Stimulated activated naive CD8-positive, alpha-beta T cell treated with anti-CD3 and anti-CD28 coated beads, Interleukin-15, amount 100 ng/mL, for 72 hours (primary cell): ENCODE measurements at regions not wholly inside any gene's neighbourhood (a gene's known extent, or its start where the extent isn't known, plus 50 kb on each side); places are given as distances from the start of the nearest gene placed in this dataset.

Experiments
- ATAC-seq: fragments of 150-1000 bp; cut with Tn5 transposase; 2 replicates; pipeline ENCODE4 v1.10.0; 2021; ENCODE audit warnings: mild to moderate bottlenecking, moderate library complexity
- DNase-seq, 2 donors: peaks; one replicate each; pipeline ENCODE4 v3.0.0; 2021 to 2022
- H3K27ac Mint-ChIP-seq, 2 donors: one replicate each; pipeline ENCODE4 v1.8.0; 2022; ENCODE audit warnings: mild to moderate bottlenecking in 2 of 2, mixed read lengths in 2 of 2, moderate library complexity in 2 of 2
- H3K27me3 Mint-ChIP-seq: one replicate; pipeline ENCODE4 v1.8.0; 2022; ENCODE audit warnings: mixed read lengths
- H3K4me1 Mint-ChIP-seq: one replicate; pipeline ENCODE4 v1.8.0; 2022; ENCODE audit warnings: mild to moderate bottlenecking, mixed read lengths
- H3K4me3 Mint-ChIP-seq, 2 donors: one replicate each; pipeline ENCODE4 v1.8.0; 2022; ENCODE audit warnings: mild to moderate bottlenecking in 2 of 2, mixed read lengths in 2 of 2, moderate library complexity in 1 of 2
- H3K9me3 Mint-ChIP-seq, 2 donors: one replicate each; pipeline ENCODE4 v1.8.0; 2022; ENCODE audit warnings: mixed read lengths in 2 of 2

DNA sequence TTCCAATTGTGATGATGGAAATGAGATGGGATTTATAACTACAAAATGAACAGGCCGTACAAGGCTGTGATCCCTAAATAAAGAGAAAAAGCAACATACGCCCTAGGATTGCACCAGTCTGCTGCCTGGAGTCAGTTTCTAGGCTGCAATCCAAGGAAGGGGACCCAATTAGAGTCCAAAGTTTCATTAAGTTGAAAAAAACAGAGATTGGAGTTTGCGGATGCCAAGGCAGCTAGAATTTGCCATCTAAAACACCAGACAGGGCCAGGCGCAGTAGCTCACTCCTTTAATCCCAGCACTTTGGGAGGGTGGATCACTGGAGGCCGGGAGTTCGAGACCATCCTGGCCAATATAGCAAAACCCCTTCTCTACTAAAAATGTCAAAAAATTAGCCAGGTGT is 661.0 kb downstream of the RPS29 start:
- Mint-ChIP-seq H3K27ac (no peak overlapping the region), H3K4me3 (no peak overlapping the region), H3K4me1 (no peaks in the 10 kb centered on the region), H3K27me3 (no peaks in the 10 kb centered on the region), H3K9me3 (no peaks in the 10 kb centered on the region)
- ATAC-seq (no peak), DNase-seq (no peak)

- Mint-ChIP-seq H3K27me3 (no peaks in the 10 kb centered on the region), H3K27ac (no peak overlapping the region), H3K9me3 (peaks cover 7 to 16% of the 10 kb centered on the region in 2 donors), H3K4me3 (no peak overlapping the region), H3K4me1 (no peaks in the 10 kb centered on the region)
- DNase-seq: no peak
- no peak for ATAC-seq
Measured at GRCh38 chr14:48914921-48915320, 671.3 kb downstream of the RPS29 start.

DNA sequence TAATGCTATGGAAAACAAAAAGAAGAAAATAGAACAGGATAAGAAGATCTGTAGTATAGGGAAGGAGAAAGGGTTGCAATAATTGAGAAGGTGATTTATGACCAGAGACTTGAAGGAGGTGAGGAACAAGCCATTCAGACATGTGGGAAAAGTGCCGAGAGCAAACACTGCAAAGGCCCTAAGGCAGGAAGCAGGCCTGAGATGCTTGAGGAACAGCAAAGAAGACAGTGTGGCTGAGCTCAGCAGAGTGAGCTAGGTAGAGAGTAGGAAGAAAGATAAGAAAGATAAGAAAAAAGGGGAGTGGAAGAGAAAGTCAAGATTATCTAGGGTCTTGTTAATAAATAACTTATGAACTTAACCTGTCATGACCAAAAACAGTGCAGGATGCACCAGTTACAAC is 671.8 kb downstream of the RPS29 start:
- no peak overlapping the region for H3K27ac Mint-ChIP-seq
- DNase-seq: no peak
- H3K4me3 Mint-ChIP-seq: no peak overlapping the region
- no peaks in the 10 kb centered on the region for H3K4me1 Mint-ChIP-seq
- H3K9me3 Mint-ChIP-seq: peaks cover 7 to 16% of the 10 kb centered on the region in 2 donors
- H3K27me3 Mint-ChIP-seq: no peaks in the 10 kb centered on the region
- no peak for ATAC-seq

DNA sequence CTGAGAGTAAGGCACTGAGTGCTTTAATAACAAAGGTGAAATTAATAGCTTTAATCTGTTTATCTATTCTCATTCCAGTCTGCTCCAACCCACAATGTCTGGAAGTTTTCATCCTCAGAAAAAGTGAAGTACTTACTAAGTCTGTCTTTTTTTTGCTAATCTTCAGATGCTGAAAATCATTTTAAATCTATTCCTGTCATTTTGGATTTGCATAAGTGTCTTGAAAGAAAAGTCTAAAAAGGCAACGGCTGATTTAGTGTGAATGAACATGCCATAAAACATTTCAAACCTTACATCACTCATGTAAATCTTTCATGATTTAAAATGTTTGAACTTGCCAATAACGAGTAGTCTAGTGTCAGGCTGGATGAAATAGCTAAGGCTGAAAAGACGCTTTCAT is 685.6 kb downstream of the RPS29 start:
- Mint-ChIP-seq H3K27ac (no peak overlapping the region), H3K4me1 (no peaks in the 10 kb centered on the region), H3K27me3 (no peaks in the 10 kb centered on the region), H3K4me3 (no peak overlapping the region), H3K9me3 (peaks cover 0 to 6% of the 10 kb centered on the region in 2 donors)
- DNase-seq (no peak), ATAC-seq (no peak)

GRCh38 chr14:48890333-48890732 is 695.8 kb downstream of the RPS29 start:
- no peak overlapping the region for H3K27ac Mint-ChIP-seq
- ATAC-seq: no peak

DNA sequence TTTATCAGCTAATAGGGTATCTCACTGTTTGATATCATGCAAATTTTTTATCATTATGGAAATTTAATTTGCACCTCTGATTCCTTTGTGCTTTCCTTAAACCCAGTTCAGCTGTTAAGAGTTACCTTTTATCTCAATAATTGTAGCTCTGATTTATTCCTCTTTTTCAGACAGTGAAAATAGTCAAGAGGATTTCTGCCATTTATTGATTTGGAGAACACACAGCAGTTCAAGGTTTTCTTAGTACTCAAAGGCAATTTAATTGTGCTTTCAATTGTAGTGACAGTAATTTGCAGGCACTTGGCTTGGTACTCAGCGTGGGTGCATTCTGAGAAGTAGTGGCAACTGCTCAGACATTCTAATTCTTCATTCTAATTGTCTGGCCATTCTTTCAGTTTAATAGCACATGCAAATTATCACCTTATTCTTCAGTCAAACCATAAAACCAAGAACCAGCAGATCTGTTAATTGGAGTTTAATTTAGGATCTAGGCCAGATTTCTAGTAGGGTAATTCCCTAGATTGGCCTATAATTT is 709.3 kb downstream of the RPS29 start:
- H3K27me3 Mint-ChIP-seq: no peaks in the 10 kb centered on the region
- H3K27ac Mint-ChIP-seq: no peak overlapping the region
- no peak for ATAC-seq
- no peak for DNase-seq
- H3K4me1 Mint-ChIP-seq: no peaks in the 10 kb centered on the region
- H3K9me3 Mint-ChIP-seq: no peaks in the 10 kb centered on the region
- no peak overlapping the region for H3K4me3 Mint-ChIP-seq

More at GRCh38 chr14:48890333-48890732, 695.8 kb downstream of the RPS29 start:
- Mint-ChIP-seq H3K27me3 (no peaks in the 10 kb centered on the region), H3K4me1 (no peaks in the 10 kb centered on the region), H3K4me3 (no peak overlapping the region), H3K9me3 (no peaks in the 10 kb centered on the region)
- DNase-seq: no peak

DNA sequence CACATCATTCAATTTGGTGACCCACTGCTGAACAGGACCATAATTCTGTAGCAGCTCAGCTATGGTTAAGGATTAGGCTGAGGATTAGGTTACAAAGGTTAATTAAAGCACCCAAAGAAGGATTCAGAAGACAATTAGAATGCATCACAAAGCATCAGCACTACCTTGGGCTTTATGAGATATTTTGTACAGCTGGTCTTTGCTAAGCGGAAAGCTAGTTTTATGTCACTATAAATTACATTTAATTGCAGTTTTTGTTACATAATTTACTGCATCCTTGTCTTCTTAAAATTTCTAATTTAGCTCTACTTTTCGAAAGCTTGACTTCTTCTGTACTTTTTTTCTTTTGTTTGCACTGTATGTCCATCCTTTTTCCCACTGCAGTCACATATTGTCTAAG is 711.5 kb downstream of the RPS29 start:
- no peak overlapping the region for H3K27ac Mint-ChIP-seq
- H3K27me3 Mint-ChIP-seq: no peaks in the 10 kb centered on the region
- ATAC-seq: no peak
- no peaks in the 10 kb centered on the region for H3K9me3 Mint-ChIP-seq
- H3K4me1 Mint-ChIP-seq: no peaks in the 10 kb centered on the region
- no peak overlapping the region for H3K4me3 Mint-ChIP-seq
- no peak for DNase-seq

DNA sequence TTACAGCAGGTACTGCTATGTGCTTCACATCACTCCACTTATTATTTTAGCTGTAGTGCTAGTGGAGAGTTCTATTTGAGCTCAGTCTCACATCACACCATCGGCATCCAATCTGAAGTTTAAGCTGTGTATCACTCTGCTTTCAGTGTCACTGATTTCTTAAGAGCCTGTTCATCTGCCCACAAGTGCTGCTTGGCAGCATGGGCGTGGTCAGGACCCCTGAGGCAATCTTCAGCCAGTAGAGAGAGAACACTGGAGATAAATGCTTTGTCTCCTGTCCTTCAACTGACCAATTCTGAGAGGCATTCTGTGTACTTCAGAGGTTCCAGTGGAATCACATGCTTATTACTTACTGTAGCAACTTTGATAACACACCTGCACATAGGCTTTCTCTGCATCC is 728.8 kb downstream of the RPS29 start:
- DNase-seq (no peak), ATAC-seq (no peak)
- Mint-ChIP-seq H3K4me1 (no peaks in the 10 kb centered on the region), H3K4me3 (no peak overlapping the region), H3K27ac (peak overlapping the region in 1 of 2 donors; percentile 19), H3K27me3 (no peaks in the 10 kb centered on the region), H3K9me3 (no peaks in the 10 kb centered on the region)

DNA sequence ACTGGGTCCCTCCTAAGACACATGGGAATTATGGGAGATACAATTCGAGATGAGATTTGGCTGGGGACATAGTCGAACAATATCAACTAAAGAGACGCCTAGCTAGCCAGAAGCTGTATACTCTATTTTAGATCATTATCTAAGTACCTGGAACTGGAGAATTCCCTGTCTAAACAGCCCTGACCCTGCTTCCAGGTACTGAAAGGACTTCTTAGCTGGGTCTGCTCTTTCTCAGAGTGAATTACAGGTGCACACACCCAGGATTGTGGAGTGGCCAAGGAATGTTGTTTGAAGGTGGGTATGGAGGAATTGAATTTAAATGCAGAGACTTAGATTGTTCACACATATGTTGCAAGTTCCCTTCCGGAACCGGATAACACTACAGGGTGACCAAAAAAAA is 733.0 kb downstream of the RPS29 start:
- Mint-ChIP-seq H3K4me1 (no peaks in the 10 kb centered on the region), H3K27me3 (no peaks in the 10 kb centered on the region), H3K27ac (no peak overlapping the region), H3K4me3 (no peak overlapping the region), H3K9me3 (no peaks in the 10 kb centered on the region)
- ATAC-seq: no peak
- no peak for DNase-seq

DNA sequence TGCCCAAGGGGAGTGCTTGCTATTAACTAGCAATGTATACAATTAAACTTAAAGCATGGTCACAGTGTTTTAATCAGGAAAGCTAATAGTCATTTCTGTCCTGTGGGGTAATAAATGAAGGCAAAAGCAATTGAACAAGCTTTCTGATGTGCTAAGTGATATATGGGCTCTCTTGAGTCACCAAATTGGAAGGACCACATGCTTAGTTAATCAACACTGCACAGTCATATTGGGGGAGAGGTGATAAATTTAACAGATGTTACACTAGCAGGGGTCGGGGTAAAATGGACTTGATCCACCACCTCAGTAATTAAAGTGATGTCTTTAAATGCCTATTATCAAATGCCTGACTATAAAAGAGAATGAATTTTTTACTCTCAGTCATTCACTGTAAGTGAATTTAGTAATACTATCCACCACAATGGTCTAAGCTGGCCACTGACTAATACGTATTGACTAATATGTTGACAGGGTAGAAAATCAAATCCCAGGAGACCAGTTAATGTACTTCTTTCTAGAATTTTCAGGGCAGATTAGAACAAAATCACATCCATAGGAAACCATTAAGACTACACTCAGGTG is 736.3 kb downstream of the RPS29 start:
- no peaks in the 10 kb centered on the region for H3K4me1 Mint-ChIP-seq
- DNase-seq: no peak
- H3K27me3 Mint-ChIP-seq: no peaks in the 10 kb centered on the region
- ATAC-seq: no peak
- no peak overlapping the region for H3K4me3 Mint-ChIP-seq
- H3K27ac Mint-ChIP-seq: no peak overlapping the region
- H3K9me3 Mint-ChIP-seq: no peaks in the 10 kb centered on the region

DNA sequence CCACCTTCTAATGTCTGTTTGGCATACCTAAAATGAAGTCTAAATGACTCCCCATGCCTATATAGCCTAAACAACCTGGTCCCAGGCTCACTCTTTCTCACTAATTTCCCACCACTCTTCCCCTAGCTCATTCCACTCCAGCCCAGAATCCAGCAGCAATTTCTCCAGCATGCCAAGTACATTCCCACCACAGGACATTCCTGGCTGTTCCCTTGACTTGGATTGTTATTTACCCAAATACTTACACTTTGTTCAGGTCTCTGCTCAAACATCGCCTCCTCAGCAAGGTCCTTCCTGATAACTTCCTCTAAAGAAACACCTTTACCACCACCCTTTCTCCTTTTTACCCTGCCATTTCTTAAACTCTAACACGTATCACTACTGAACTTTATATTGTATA is 743.4 kb downstream of the RPS29 start:
- no peaks in the 10 kb centered on the region for H3K4me1 Mint-ChIP-seq
- DNase-seq: no peak
- no peak overlapping the region for H3K27ac Mint-ChIP-seq
- H3K9me3 Mint-ChIP-seq: no peaks in the 10 kb centered on the region
- no peaks in the 10 kb centered on the region for H3K27me3 Mint-ChIP-seq
- no peak for ATAC-seq
- no peak overlapping the region for H3K4me3 Mint-ChIP-seq

- no peak for DNase-seq
- H3K9me3 Mint-ChIP-seq: peaks cover 0 to 7% of the 10 kb centered on the region in 2 donors
- H3K4me3 Mint-ChIP-seq: no peak overlapping the region
- H3K4me1 Mint-ChIP-seq: no peaks in the 10 kb centered on the region
- H3K27ac Mint-ChIP-seq: no peak overlapping the region
- no peak for ATAC-seq
- no peaks in the 10 kb centered on the region for H3K27me3 Mint-ChIP-seq
Measured at GRCh38 chr14:48826058-48826457, 760.1 kb downstream of the RPS29 start.

GRCh38 chr14:48814562-48814961 is 771.6 kb downstream of the RPS29 start:
- ATAC-seq: no peak
- Mint-ChIP-seq H3K27ac (no peak overlapping the region), H3K4me1 (no peaks in the 10 kb centered on the region), H3K4me3 (no peak overlapping the region), H3K9me3 (no peaks in the 10 kb centered on the region), H3K27me3 (no peaks in the 10 kb centered on the region)
- DNase-seq: no peak

GRCh38 chr14:48805315-48805714 is 780.9 kb downstream of the RPS29 start:
- DNase-seq (no peak), ATAC-seq (no peak)
- peaks cover 6 to 9% of the 10 kb centered on the region in 2 donors for H3K9me3 Mint-ChIP-seq
- H3K27ac Mint-ChIP-seq: no peak overlapping the region
- H3K4me1 Mint-ChIP-seq: no peaks in the 10 kb centered on the region
- H3K27me3 Mint-ChIP-seq: no peaks in the 10 kb centered on the region
- no peak overlapping the region for H3K4me3 Mint-ChIP-seq

GRCh38 chr14:48792376-48793024 is 793.7 kb downstream of the RPS29 start:
- Mint-ChIP-seq H3K9me3 (peaks cover 8 to 28% of the 10 kb centered on the region in 2 donors), H3K27me3 (no peaks in the 10 kb centered on the region), H3K4me3 (no peak overlapping the region), H3K27ac (no peak overlapping the region), H3K4me1 (no peaks in the 10 kb centered on the region)
- ATAC-seq (no peak), DNase-seq (no peak)

DNA sequence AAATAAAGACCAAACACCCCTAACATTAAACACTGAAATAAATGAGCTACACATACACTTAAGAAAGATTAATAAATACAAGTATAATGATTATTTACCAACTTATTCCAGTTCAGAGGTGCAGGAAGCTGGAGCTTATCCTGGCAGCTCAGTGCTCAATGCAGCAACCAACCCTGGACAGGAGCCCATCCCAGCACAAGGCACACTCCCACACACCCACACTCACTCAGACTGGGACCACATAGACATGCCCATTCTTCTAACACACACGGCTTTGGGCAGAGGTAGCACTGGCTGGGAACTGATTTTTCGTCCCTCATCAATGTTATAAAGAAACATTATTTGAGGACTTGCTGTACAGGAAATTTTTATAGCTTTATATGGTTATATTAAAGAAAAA is 797.4 kb downstream of the RPS29 start:
- Mint-ChIP-seq H3K4me3 (no peak overlapping the region), H3K27ac (no peak overlapping the region), H3K27me3 (no peaks in the 10 kb centered on the region), H3K9me3 (peaks cover 0 to 9% of the 10 kb centered on the region in 2 donors), H3K4me1 (no peaks in the 10 kb centered on the region)
- DNase-seq: no peak
- ATAC-seq: no peak

DNA sequence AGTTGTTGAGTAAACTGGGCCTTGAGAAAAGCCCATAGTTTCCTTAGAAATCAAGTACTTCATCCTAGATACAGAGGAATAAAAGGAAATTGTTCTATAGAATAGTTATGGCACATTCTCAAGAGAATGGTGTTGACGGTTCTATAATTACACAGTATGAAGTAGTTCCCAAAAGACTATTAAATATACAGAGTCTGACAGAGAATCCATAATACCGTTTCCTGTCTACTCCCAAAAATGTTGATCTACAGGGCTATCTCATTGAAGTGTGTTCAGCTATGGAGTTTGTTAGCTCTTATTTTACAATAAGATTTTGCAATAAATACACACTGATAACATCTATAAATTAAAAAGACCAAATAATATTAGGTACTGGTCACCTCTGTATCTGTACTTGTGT is 799.7 kb downstream of the RPS29 start:
- Mint-ChIP-seq H3K9me3 (peaks cover 0 to 4% of the 10 kb centered on the region in 2 donors), H3K27ac (no peak overlapping the region), H3K4me3 (no peak overlapping the region), H3K27me3 (no peaks in the 10 kb centered on the region), H3K4me1 (no peaks in the 10 kb centered on the region)
- ATAC-seq (no peak), DNase-seq (no peak)
